ENCODE measurements at regions not wholly inside any gene's neighbourhood (a gene's known extent, or its start where the extent isn't known, plus 50 kb on each side); places are given as distances from the start of the nearest gene placed in this dataset.

DNA sequence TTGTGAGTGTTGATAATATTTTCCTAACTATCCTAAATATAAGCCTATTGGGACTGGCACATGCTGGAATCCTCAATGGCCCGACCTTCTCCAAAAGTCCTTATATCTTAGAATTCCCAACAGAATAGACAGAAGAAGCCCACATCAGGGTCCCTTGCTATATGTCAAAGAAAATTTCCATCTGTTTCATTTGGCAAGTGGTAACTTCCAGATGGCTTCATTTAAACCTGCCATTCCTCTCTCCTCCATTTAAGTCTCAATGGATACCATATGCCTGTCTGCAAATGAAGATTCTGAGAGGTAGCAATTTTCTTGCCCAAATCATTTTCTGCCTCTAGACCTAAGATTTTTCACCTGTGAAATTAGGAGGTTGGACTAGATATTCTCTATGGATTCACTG, 73.1 kb upstream of the KCNA4 start:
- no peak for DNase-seq (ENCODE audit: low read depth)

- DNase-seq (ENCODE audit: low read depth) = no peak
Measured at GRCh38 chr11:30091246-30091645, 74.4 kb upstream of the KCNA4 start.

- no peak for DNase-seq (ENCODE audit: low read depth)
Measured at GRCh38 chr11:30091737-30092136, 74.9 kb upstream of the KCNA4 start.

DNA sequence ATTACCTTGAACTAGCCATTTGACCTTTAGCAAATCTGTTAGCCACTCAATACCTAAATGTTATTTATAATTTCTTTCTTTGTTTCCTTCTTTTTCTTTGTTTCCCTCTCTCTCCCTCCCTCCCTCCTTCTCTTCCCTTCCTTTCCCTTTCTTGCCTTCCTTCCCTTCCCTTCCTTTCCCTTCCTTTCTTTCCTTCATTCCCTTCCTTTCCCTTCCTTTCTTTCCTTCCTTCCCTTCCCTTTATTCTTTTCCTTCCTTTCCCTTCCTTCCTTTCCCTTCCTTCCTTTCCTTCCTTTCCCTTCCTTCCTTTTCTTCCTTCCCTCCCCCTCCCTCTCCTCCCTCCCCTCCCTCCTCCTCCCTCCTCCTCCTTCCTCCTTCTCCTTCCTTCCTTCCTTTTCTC, 75.7 kb upstream of the KCNA4 start:
- no peak for DNase-seq (ENCODE audit: low read depth)

DNA sequence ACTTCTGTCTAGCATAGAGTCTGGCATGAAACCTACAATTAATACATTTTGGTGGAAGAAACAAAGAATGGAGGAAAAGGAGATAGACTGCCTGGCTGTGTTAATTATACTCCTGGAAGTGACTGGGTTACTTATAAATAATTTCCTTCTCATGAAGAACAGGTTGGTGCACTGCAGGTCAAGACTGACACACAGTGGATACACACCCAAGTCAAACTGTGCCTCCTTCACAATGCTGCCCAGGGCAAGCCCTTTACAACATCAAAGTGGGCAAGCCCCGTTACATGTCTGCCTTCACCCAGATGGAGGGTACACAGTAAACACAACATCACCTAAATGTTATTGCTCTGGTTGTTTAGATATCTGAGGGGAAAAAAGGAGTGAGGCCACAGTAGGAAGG, 83.7 kb upstream of the KCNA4 start:
- no peak for DNase-seq (ENCODE audit: low read depth)

- DNase-seq (ENCODE audit: low read depth) = no peak
Measured at GRCh38 chr11:30106222-30107181, 89.7 kb upstream of the KCNA4 start.

GRCh38 chr11:30107899-30108298, 91.1 kb upstream of the KCNA4 start:
- DNase-seq (ENCODE audit: low read depth) = peak; percentile 77

GRCh38 chr11:30109774-30110173, 92.9 kb upstream of the KCNA4 start:
- DNase-seq (ENCODE audit: low read depth) = no peak

GRCh38 chr11:30110691-30111090, 93.9 kb upstream of the KCNA4 start:
- no peak for DNase-seq (ENCODE audit: low read depth)

GRCh38 chr11:30111786-30112185, 95.0 kb upstream of the KCNA4 start:
- no peak for DNase-seq (ENCODE audit: low read depth)

- DNase-seq (ENCODE audit: low read depth) = no peak
Measured at GRCh38 chr11:30113326-30113898, 96.6 kb upstream of the KCNA4 start.

- DNase-seq (ENCODE audit: low read depth) = no peak
Measured at GRCh38 chr11:30116512-30116911, 99.7 kb upstream of the KCNA4 start.

- DNase-seq (ENCODE audit: low read depth) = no peak
Measured at GRCh38 chr11:30120045-30120589, 103.3 kb upstream of the KCNA4 start.

- DNase-seq (ENCODE audit: low read depth) = no peak
Measured at GRCh38 chr11:30125456-30125855, 105.4 kb upstream of the FSHB start.

DNA sequence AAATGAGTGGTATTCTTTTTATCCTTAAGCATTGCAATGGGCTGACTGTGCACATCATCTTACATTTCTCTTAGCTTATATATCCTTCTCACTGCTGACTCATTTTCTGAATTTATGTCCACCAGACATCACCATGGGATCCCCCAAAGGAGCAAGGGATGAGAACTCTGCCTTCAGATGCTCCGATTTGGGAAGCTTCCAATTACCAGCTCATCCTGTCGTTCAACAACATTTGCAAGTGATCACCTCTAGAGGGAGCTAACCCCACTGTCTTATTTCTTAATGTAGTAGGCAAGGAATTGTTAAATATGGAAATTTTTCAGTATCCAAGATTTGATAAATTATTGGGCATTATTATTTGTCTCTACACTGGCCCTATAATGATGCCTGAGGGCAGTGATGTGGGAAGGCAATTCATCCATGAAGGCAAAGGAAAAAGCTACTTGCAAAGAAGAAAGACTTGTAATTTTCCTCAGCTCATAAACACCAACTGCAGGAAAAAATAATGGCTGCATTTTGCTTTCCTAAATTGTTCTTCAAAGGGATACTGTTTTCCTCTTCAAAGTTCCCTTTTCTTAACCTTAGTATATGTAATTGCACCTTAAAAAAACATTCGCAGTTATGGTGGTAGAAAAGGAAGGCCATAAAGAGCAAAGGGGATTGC, 102.4 kb upstream of the FSHB start:
- DNase-seq (ENCODE audit: low read depth) = peak; percentile 78

GRCh38 chr11:30131535-30131934, 99.3 kb upstream of the FSHB start:
- DNase-seq (ENCODE audit: low read depth) = no peak

GRCh38 chr11:30133281-30133680, 97.5 kb upstream of the FSHB start:
- DNase-seq (ENCODE audit: low read depth) = no peak

- DNase-seq (ENCODE audit: low read depth) = peak; percentile 54
Measured at GRCh38 chr11:30143098-30143705, 87.6 kb upstream of the FSHB start.

- no peak for DNase-seq (ENCODE audit: low read depth)
Measured at GRCh38 chr11:30147293-30147692, 83.5 kb upstream of the FSHB start.

GRCh38 chr11:30149998-30150397, 80.8 kb upstream of the FSHB start:
- no peak for DNase-seq (ENCODE audit: low read depth)

DNA sequence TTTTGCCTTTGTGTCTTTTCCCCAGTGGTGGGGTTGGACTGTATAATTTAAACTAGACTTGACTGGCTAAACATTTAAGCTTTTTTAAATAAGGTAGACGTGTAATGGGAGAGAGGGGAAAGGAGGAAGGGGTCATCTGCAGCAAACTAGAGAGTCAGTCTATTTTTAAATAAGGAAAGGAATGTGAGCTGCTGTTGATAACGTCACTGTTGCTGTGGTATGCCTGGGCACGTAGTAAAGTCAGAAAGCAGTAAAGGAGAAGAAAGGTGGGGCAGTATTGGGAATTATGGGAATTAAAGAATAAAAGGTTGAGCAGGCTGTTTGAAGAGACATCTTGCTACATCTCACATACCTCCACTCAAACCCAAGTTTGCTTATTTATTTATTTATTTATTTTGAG, 80.4 kb upstream of the FSHB start:
- no peak for DNase-seq (ENCODE audit: low read depth)

- DNase-seq (ENCODE audit: low read depth) = no peak
Measured at GRCh38 chr11:30153008-30153407, 77.8 kb upstream of the FSHB start.

All from HS-27A (cell line).